Coronary artery (tissue), 2 donors: ENCODE measurements at regions not wholly inside any gene's neighbourhood (a gene's known extent, or its start where the extent isn't known, plus 50 kb on each side); places are given as distances from the start of the nearest gene placed in this dataset.
A peak's percentile ranks its signal among the peaks of the same experiment; 100 is the strongest.

ENCODE experiments used
- DNase-seq: peaks from one replicate; pipeline ENCODE4 v3.0.0-alpha.2; 2017; ENCODE audit warnings: low spot score
- H3K27ac ChIP-seq, 2 donors: fragments of 200-600 bp; sonication (generic); one replicate each; pipeline ENCODE4 v1.5.1; 2016 to 2019
- H3K4me3 ChIP-seq: fragments of 200-600 bp; sonication (generic); 2 replicates; pipeline ENCODE4 v1.5.1; 2016; ENCODE audit warnings: mild to moderate bottlenecking, moderate library complexity
- CTCF ChIP-seq: fragments of 200-600 bp; sonication (generic); IDR thresholded peaks from one replicate; pipeline ENCODE4 v1.5.1; 2019; ENCODE audit warnings: antibody characterized with exemption

- TF ChIP-seq CTCF = no peak
Measured at GRCh38 chr1:162937716-162938395, 76.9 kb upstream of the CCDC190 start.

GRCh38 chr1:162930976-162931560 lies 70.1 kb upstream of the CCDC190 start:
- no peak for TF ChIP-seq CTCF
- no peak overlapping the region for H3K4me3 ChIP-seq
- peak overlapping the region; percentile 12 to 39 for H3K27ac ChIP-seq
- DNase-seq = no peak

More at GRCh38 chr1:162937716-162938395, 76.9 kb upstream of the CCDC190 start:
- Histone ChIP-seq H3K27ac (no peak overlapping the region), H3K4me3 (no peak overlapping the region)
- DNase-seq = no peak

- no peak for TF ChIP-seq CTCF
- Histone ChIP-seq H3K4me3 (no peak overlapping the region), H3K27ac (peak overlapping the region in 1 of 2 donors; percentile 12)
- no peak for DNase-seq
Measured at GRCh38 chr1:162930532-162930931, 69.6 kb upstream of the CCDC190 start.

GRCh38 chr1:162929177-162929576 lies 68.2 kb upstream of the CCDC190 start:
- DNase-seq = no peak
- H3K27ac ChIP-seq = no peak overlapping the region
- no peak overlapping the region for H3K4me3 ChIP-seq
- TF ChIP-seq CTCF = no peak

GRCh38 chr1:162928141-162928540 lies 67.2 kb upstream of the CCDC190 start:
- no peak overlapping the region for H3K4me3 ChIP-seq
- no peak for TF ChIP-seq CTCF
- peak overlapping the region in 1 of 2 donors; percentile 15 for H3K27ac ChIP-seq
- no peak for DNase-seq

GRCh38 chr1:162927421-162927820 lies 66.4 kb upstream of the CCDC190 start:
- Histone ChIP-seq H3K27ac (peak overlapping the region in 1 of 2 donors; percentile 15), H3K4me3 (no peak overlapping the region)
- TF ChIP-seq CTCF = no peak
- no peak for DNase-seq

- Histone ChIP-seq H3K27ac (no peak overlapping the region), H3K4me3 (no peak overlapping the region)
- DNase-seq = no peak
- TF ChIP-seq CTCF = no peak
Measured at GRCh38 chr1:162926906-162927305, 65.9 kb upstream of the CCDC190 start.
